Testis (tissue), 2 donors: ENCODE measurements at regions not wholly inside any gene's neighbourhood (a gene's known extent, or its start where the extent isn't known, plus 50 kb on each side); places are given as distances from the start of the nearest gene placed in this dataset.

Source experiments
- CTCF ChIP-seq, 3 experiments: fragments of 450-650 bp in 2 of 3; fragments of 200-600 bp in 1 of 3; sonication (generic) in 1 of 3; IDR thresholded peaks; one replicate each; pipeline ENCODE4 v1.5.1; 2016 to 2019; ENCODE audit warnings: antibody characterized with exemption in 3 of 3, mild to moderate bottlenecking in 2 of 3, moderate library complexity in 1 of 3
- POLR2A ChIP-seq: fragments of 450-650 bp; IDR thresholded peaks from one replicate; pipeline ENCODE4 v1.6.1; 2017; ENCODE audit warnings: antibody characterized with exemption, mild to moderate bottlenecking, moderate library complexity

DNA sequence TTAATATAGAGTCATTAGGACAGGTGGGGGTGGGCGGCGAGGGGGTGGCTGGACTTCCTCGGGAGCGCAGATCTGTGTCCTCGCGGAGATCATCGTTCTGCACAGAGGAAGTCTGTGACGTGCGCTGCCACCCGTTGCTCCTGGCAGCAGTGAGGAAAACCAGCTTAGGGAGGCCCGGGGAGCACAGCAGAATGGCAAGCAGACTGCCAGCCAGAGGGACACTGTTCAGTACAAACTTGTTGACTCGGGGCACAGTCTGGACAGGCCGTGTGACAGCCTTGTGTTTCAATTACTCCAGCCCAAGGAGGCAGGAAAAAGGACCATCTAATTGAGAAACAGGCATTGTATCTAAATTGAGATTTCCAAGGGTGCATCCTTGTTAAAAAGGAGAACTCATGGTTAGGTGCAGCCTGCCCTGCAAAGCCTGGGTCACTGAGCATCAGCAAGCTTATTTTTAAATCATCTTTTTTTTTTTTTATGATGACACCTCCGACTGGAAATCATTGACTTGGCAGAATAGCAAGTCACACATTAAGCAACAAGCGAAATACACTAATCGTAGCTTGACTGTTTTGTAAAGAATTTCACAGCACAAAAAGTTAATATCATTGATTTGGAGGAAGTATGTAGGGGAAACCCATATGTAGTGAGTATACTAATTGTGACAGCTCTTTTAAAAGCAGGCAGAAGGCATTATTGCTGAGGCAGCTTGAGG is 512.0 kb upstream of the FAT1 start:
- TF ChIP-seq CTCF (IDR thresholded peaks at IDR 0.05) (no peak), POLR2A (no peak)
